Osteoblast (primary cell): ENCODE measurements at regions not wholly inside any gene's neighbourhood (a gene's known extent, or its start where the extent isn't known, plus 50 kb on each side); places are given as distances from the start of the nearest gene placed in this dataset.

Source experiments
- DNase-seq: peaks from one replicate; pipeline ENCODE4 v3.0.0; 2011; ENCODE audit warnings: low spot score, mixed read lengths; ENCODE audit not compliant: insufficient read length; ENCODE audit errors: missing footprints
- H2AFZ ChIP-seq: 2 replicates; pipeline ENCODE4 v1.6.0; 2011; ENCODE audit warnings: mild to moderate bottlenecking, low read length
- H3K27ac ChIP-seq: 2 replicates; pipeline ENCODE4 v1.5.1; 2011; ENCODE audit warnings: mild to moderate bottlenecking, low read depth, low read length, moderate library complexity
- H3K27me3 ChIP-seq: 2 replicates; pipeline ENCODE4 v1.6.0; 2012; ENCODE audit warnings: mild to moderate bottlenecking, control low read depth, inconsistent platforms, low read length, moderate library complexity; ENCODE audit not compliant: insufficient read depth
- H3K36me3 ChIP-seq: 2 replicates; pipeline ENCODE4 v1.5.1; 2011; ENCODE audit warnings: mild to moderate bottlenecking, low read length, control low read depth, moderate library complexity; ENCODE audit not compliant: insufficient read depth
- H3K4me1 ChIP-seq: 2 replicates; pipeline ENCODE4 v1.5.1; 2011; ENCODE audit warnings: mild to moderate bottlenecking, low read length, control low read depth, moderate library complexity; ENCODE audit not compliant: insufficient read depth
- H3K4me2 ChIP-seq: 2 replicates; pipeline ENCODE4 v1.6.0; 2011; ENCODE audit warnings: mild to moderate bottlenecking, low read length; ENCODE audit not compliant: insufficient read depth
- H3K4me3 ChIP-seq: fragments of 200-600 bp; sonication (generic); 3 replicates; pipeline ENCODE4 v1.5.1; 2012; ENCODE audit warnings: mild to moderate bottlenecking, low read length, inconsistent platforms; ENCODE audit not compliant: insufficient read depth
- H3K79me2 ChIP-seq: 2 replicates; pipeline ENCODE4 v1.6.0; 2012; ENCODE audit warnings: mild to moderate bottlenecking, low read length, control low read depth, inconsistent platforms; ENCODE audit not compliant: insufficient read depth
- H3K9me3 ChIP-seq: 2 replicates; pipeline ENCODE4 v1.5.1; 2011; ENCODE audit warnings: low read depth, low read length, control low read depth
- H4K20me1 ChIP-seq: 2 replicates; pipeline ENCODE4 v1.6.0; 2012; ENCODE audit warnings: mild to moderate bottlenecking, low read length, control low read depth; ENCODE audit not compliant: insufficient read depth
- TF ChIP-seq, protein P1 (sequence below): IDR thresholded peaks from 2 replicates; pipeline ENCODE4 v1.5.1; 2011; ENCODE audit warnings: mild to moderate bottlenecking, low read depth, low read length, moderate library complexity; ENCODE audit errors: extremely low read depth

DNA sequence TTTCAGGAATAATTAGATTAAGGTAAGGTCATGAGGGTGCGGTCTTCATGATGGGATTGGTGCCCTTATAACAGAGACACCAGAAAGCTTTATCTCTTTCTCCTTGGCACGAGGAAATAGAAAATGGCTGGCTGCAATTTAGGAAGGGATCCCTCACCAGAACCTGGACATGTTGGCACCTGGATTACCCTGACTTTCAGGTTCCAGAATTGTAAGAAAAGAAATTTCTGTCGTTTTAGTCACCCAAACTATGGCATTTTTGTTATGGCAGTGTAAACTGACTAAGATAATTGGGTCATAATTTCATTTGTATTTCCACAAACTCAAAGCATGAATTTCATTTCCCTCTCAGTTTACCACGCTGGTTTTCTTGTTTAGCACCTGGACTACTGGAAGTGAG is 473.6 kb downstream of the PTH2R start:
- TF ChIP-seq, protein P1, sequence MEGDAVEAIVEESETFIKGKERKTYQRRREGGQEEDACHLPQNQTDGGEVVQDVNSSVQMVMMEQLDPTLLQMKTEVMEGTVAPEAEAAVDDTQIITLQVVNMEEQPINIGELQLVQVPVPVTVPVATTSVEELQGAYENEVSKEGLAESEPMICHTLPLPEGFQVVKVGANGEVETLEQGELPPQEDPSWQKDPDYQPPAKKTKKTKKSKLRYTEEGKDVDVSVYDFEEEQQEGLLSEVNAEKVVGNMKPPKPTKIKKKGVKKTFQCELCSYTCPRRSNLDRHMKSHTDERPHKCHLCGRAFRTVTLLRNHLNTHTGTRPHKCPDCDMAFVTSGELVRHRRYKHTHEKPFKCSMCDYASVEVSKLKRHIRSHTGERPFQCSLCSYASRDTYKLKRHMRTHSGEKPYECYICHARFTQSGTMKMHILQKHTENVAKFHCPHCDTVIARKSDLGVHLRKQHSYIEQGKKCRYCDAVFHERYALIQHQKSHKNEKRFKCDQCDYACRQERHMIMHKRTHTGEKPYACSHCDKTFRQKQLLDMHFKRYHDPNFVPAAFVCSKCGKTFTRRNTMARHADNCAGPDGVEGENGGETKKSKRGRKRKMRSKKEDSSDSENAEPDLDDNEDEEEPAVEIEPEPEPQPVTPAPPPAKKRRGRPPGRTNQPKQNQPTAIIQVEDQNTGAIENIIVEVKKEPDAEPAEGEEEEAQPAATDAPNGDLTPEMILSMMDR, result no peak
- no peaks in the 10 kb centered on the region for H3K9me3 ChIP-seq

DNA sequence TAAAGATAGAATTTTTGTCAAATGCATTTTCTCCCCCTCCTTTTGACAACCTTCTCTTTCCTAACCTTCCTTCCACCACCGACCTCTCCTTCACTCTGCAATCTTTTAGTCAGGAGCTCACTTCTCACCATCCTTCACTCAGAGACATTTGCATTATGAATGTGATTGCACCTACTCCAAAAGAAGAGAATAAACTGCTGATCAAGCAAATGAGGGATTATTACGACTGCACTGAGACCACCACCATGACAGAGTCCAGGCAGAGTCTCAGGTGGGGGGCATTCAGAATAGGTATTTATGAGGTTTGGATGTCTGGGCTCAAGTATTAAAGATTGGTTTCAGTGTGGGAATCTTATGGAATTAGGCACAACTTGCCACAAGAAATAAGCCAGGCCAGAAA is 483.9 kb downstream of the PTH2R start:
- no peak overlapping the region for H3K4me2 ChIP-seq
- no peak for DNase-seq

More for the DNA sequence above, 473.6 kb downstream of the PTH2R start:
- no peak overlapping the region for H3K27ac ChIP-seq
- H2AFZ ChIP-seq, result no peak overlapping the region
- no peak overlapping the region for H3K4me2 ChIP-seq
- no peaks in the 10 kb centered on the region for H3K4me1 ChIP-seq
- H4K20me1 ChIP-seq, result no peaks in the 10 kb centered on the region
- H3K36me3 ChIP-seq, result no peaks in the 10 kb centered on the region
- no peaks in the 10 kb centered on the region for H3K79me2 ChIP-seq
- no peak for DNase-seq
- H3K4me3 ChIP-seq, result no peak overlapping the region
- H3K27me3 ChIP-seq, result no peaks in the 10 kb centered on the region

DNA sequence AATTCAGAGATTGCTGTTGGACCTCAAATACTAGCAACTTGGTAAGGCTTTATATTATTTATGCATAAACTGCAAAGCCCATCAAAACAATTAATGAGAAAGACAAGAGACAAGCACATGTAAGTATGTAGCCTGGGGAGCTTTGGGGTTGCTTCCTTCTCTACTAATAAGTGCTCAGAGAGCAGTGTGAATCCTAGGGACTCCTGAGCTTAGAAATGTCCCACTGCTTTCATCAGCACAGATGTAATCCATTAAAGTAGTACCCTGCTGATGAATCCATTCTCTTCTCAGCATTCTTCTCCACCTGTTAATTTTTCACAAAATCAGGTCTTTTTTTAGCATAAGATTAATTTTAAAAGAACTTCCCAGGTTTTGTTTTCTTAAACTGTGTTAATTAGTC is 485.6 kb downstream of the PTH2R start:
- Histone ChIP-seq H3K79me2 (no peaks in the 10 kb centered on the region), H3K4me3 (no peak overlapping the region), H3K4me2 (no peak overlapping the region), H3K27ac (no peak overlapping the region), H3K27me3 (no peaks in the 10 kb centered on the region), H3K36me3 (no peaks in the 10 kb centered on the region), H2AFZ (no peak overlapping the region), H3K4me1 (no peaks in the 10 kb centered on the region), H3K9me3 (no peaks in the 10 kb centered on the region), H4K20me1 (no peaks in the 10 kb centered on the region)
- TF ChIP-seq, protein P1, result no peak
- no peak for DNase-seq

More for the DNA sequence above, 483.9 kb downstream of the PTH2R start:
- Histone ChIP-seq H3K9me3 (no peaks in the 10 kb centered on the region), H3K79me2 (no peaks in the 10 kb centered on the region), H3K36me3 (no peaks in the 10 kb centered on the region), H3K4me3 (no peak overlapping the region), H3K27me3 (no peaks in the 10 kb centered on the region), H3K27ac (no peak overlapping the region), H3K4me1 (no peaks in the 10 kb centered on the region), H2AFZ (no peak overlapping the region), H4K20me1 (no peaks in the 10 kb centered on the region)
- TF ChIP-seq, protein P1, result no peak

DNA sequence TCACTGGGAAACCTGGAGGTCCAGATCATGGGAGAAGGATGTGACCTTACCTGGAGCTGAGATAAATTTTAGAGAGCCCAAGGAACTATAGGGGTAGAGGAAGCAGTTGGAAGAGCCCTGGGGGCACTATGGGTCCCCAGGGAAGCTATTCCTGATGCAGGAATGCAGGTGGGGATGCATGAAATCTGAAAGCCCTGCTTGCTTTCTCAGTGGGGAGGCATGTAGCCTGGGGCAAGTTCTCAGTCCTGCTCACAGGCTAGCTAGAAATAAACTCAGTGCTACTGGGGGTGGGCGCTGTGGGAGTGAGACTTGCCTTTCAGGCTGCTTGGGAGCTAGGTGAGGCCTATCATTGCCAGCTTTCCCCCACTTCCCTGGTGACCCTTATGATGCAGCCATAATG is 499.7 kb downstream of the PTH2R start:
- H3K36me3 ChIP-seq, result no peaks in the 10 kb centered on the region
- no peaks in the 10 kb centered on the region for H3K79me2 ChIP-seq
- H3K9me3 ChIP-seq, result no peaks in the 10 kb centered on the region
- H3K4me1 ChIP-seq, result no peaks in the 10 kb centered on the region
- no peak overlapping the region for H3K4me2 ChIP-seq
- H3K4me3 ChIP-seq, result no peak overlapping the region
- H3K27me3 ChIP-seq, result no peaks in the 10 kb centered on the region
- H4K20me1 ChIP-seq, result no peaks in the 10 kb centered on the region
- no peak overlapping the region for H2AFZ ChIP-seq
- TF ChIP-seq, protein P1, result no peak
- no peak for DNase-seq
- H3K27ac ChIP-seq, result no peak overlapping the region
